HG03354 (cell line): ENCODE measurements at regions not wholly inside any gene's neighbourhood (a gene's known extent, or its start where the extent isn't known, plus 50 kb on each side); places are given as distances from the start of the nearest gene placed in this dataset.

ENCODE experiments used
- ATAC-seq: cut with Tn5 transposase; IDR thresholded peaks from one replicate; pipeline ENCODE4 v1.9.1; 2021; ENCODE audit warnings: mild to moderate bottlenecking; ENCODE audit not compliant: unreplicated experiment, poor library complexity, severe bottlenecking

DNA sequence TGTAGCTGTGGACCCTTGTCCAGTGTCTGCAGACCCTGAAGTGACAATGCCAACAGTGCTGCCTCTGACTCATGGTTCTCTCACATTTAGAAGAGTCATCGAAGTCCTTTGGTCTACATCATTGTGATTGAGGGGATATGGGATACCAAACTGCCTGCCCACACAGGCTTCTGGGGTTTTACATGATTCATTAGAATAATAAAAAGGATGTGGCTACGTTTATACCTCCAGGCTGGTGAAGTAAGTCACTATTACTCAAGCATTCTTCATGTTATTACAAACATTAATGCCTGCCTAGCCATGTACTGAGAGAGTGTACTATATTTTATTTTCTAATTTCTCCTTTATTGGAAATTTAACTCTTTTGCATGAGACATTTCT, 365.7 kb downstream of the SPATA31D1 start:
- no peak for ATAC-seq

DNA sequence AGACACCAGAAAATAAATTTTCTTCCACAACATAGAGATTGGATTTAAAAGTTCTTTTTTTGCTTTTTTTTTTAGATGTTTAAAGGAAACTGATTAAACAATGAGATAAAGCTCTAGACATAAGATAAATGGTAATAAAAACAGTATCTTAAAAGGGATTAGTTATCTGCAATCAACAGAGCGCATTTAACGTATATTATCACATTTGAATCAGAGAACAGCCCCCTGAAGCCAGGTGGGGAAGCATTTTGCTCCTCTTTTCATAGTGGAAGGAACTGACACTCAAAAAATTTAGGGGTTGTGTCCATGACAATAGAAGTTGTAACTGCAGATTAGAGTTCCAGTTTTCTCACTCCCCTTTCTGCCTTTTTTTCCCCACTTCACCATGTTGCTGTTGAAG, 367.6 kb downstream of the SPATA31D1 start:
- no peak for ATAC-seq

DNA sequence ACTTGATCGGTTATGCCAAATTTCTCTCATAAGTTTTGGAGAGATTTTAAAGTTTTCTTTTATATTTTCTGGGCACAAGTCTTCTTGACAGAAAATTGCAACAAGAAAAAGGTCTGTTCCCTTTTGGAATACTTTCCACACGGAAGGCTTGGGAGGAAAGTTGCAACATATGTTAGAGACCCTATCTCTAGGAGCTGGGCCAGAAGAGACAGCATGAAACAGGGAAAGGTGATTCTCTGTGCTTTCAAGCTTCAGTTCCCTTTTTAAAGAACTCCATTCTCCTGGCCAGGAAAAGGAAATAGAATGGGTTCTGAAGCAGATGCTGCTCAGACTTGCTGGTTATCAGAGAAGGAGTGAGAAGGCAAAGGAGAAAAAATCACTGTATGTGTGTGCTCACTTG, 368.3 kb downstream of the SPATA31D1 start:
- ATAC-seq = no peak

DNA sequence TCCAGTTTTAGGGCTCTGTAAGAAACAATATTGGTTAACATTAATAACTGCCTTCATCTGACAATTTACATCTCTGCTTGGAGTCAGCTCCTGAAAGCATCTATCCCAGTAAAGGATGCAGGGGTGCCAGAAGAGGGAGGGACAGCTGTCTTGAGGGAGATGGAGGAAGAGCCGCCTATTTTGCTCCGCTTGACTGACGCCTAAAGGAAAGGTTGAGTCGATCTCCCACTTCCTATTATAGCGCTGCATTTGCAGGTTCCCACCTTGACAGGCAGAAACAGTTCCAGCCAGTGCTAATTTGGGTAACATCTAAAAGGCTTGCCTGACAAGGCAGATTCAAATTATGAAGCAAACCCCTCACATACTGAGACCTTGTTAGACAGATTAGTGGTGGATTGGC, 374.6 kb downstream of the SPATA31D1 start:
- no peak for ATAC-seq

DNA sequence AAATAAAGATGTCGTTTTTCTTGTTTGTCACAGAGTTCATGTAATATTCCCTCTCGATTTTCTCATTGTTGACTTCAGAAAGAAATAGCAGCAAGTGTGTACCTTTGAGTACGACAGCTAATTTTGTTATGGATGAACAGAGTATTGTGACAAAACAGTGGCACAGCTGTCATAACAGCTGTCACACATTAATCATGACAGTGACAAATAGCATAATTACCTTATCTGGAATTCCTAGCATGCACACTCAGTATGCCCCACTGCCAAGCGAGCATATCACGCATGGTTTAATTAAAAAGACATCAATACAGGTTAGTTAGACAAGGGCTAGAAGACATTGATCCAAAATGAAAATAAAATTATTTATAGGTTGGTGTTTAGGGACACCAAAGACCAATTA, 375.1 kb downstream of the SPATA31D1 start:
- ATAC-seq = no peak

DNA sequence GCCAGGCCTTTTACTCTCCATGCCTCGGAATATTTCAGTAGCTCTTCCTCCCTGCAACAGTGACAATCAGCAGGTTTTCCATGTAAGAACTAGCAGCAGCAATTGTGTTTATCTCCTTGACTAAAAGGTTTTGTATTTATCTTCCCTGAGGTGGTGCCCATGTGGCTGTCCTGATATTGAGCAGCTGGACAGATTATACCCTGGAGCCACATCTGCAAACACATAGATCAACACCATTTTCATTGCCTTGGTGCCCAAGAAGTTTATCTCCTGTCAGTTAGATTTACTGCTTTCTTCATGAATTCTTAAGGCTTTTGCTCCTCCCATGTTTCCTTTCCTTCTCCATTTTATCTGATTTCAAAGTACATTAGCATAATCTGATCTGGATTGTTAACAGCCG, 378.4 kb downstream of the SPATA31D1 start:
- ATAC-seq = no peak

DNA sequence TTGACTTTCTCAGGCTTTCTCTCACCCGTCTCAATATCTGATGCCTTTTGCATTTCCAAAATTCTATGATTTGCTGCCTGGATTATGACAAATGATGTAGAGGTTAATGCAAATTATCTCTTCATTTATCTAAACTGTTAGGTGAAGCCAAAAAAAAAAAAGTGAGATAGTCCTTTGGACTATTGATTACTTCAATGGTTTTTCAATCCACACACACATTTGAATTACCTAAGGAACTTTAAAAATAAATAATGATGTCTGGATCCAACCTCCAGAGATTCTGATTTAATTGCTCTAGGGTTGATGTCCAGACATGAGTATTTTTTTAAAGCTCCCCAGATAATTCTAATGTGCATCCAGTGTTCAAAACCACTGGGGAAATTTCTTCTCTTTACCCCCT, 379.4 kb downstream of the SPATA31D1 start:
- no peak for ATAC-seq

DNA sequence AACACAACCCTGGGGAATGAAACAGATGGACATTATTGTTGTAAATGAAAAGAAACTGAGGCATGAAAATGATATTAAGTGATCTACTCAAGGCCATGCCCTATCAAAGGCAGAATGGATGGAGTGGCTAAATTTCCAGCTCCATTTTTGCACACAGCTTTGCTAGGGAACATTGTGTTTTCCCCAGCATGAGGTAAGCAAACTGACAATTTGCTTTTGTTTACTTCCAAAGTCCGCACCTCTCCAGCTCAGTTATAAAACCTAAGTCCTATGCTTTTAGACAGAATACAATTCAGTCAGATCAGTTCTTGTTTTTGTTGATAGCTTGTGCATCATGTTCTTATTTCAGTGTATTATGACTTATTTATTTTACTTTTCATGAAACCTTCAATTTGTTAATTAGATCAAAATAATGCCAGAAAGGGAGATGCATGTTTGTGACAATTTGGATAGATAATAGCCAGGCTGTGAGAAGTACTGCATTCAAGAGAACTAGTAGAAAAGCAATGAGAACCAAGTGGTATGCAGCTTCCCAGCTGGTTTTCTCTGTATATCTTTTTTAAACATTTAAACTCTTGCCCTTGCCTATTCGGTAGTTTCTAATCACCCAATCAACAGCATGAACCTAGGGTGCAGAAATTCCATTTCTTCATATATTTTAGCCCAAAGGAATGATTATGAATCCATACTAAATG, 380.8 kb downstream of the SPATA31D1 start:
- ATAC-seq = no peak

DNA sequence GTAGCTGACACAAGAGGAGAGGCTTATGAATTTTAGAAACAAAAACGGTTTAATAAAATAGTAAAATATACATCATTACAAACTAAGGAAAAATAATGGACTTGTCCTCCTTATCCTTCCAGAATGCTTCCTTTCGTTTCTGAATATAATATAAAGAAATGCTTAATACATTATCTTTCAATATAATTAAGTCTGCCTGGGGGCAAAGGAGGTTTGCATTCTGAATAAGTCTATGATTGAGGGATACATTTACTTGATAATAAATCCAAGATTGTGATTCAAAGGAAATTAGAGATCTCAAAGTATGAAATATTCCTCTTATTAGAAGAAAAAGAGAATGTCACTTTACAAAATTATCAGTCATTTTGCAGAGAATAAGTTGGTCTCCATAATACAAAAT, 386.5 kb downstream of the SPATA31D1 start:
- no peak for ATAC-seq

DNA sequence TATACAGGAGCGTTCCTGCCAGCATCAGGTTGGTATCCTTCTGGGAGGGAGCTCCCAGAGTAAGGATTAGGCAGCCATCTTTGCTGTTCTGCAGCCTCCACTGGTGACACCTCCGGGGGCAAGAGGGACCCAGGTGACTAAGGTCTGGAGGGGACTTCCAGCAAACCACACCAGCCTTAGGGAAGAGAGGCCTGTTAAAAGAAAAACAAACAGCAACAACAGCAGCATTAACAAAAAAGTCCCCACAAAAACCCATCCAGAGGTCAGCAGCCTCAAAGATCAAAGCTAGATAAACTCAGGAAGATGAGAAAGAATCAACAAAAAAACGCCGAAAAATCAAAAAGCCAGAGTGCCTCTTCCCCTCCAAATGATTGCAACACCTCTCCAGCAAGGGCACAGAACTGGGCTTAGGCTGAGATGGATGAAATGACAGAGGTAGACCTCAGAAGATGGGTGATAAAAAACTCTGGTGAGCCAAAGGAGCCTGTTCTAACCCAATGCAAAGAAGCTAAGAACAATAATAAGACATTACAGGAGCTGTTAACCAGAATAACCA, 388.2 kb downstream of the SPATA31D1 start:
- ATAC-seq = no peak

DNA sequence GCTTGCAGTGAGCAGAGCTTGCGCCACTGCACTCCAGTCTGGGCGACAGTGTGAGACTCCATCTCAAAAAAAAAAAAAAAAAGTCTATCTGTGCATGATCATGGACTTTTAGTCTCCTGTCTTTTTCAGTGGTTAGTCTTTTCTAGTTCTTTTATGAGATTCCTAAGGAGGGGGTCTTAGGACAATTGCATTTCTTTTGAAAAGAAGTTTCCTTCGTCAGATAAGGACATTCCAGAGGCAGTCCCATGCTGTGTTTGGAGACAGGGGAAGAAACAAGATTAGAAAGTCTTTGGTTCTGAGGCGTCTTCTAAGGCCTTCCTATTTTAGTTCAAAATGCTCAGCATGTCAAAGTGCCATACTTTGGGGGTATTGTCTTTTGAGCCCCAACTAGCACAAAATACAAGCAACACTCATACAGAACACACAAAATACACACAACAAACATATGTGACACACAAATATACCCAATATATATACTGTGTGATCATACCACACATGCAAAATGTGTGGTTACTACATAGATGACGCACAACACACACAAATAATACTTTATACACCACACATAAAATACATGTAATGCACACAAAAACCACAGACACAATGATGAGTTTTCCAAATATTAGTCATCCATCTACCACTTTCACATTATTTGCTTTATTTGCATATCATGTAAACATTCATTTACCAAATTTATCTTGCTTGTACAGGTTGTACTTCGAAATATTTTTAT, 394.5 kb downstream of the SPATA31D1 start:
- ATAC-seq = no peak

DNA sequence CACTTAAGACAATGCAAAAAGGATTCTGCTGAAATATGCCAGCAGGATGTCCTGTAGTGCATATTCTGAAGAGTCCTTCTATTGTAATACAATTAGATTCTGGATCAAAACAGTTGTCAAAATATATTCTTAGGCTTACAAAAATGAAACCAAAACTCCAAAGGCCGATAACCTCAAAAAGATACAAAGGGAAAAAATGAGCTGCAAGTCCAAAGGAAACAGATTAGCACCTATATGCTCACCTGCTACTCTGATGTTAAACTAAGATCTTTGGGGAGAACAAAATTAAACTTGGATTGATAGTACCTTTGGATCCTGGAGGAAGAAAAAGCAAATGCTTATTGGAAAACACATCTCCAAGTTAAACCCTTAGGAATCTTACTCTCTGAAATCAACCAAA, 397.1 kb downstream of the SPATA31D1 start:
- ATAC-seq = no peak

DNA sequence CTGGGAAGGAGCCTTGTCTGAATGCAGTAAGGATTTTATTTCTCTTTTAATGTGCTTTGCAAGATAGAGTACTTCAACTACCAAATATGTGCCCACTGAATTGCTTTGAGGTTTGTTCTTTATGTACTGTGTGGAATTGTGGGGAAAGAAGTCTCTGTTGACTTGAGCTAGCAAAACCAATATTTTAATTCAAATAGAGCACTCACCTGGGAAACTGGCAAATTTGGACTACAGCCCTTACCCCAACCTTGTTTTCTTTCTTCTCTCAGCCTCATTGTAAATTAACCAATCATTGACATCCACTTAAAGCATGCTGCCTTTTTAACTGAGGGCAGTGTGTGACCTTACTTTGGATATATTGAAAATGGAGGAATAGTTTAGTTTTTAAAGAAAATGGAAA, 409.0 kb downstream of the SPATA31D1 start:
- no peak for ATAC-seq

DNA sequence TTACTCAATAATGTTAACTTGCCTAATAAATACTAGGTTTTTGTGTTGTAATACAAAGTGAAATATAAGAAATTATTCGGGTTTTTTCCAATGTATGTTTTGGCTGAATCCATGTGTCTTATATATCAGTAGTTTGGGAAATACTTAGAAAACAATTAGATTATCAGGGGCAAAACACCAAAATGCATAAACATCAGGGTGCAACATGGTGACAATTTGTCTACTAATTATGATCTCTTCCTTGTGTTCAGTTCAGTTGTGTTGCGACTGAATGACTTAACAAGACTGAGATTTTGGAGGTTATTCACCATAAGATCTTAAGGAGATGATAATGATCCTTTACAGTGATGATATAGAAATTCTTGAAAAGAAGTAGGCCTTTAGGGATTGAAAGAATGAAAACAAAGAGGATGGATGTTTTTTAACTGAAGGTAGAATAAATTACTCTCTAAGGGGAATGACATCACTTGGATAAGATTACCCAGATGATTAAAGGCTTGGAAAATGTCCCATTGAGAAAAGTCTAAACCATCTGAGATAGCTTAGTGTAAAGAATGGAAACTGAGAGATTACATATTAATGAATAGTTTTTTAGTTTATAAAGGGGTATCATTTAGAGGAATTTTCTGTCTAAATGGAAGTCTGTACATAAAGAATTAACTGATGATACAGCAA, 415.8 kb downstream of the SPATA31D1 start:
- ATAC-seq = no peak

DNA sequence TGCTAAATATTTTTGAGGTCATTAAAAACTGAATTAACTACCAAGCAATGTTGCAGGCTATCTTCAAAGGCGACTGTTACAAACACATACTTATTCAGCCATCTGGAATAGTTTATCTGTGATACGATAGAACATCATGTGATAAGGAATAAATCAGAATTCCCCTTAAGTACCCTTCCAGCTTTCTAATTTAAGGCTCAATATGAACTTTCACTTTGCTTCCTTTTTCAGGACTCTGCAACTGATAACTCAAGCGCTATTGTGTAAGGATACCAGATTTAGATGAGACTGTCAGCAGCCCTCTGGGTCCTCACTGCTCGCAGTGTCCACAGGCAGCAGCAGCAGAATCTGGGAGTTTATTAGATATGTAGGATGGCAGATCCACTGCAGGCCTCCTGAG, 416.3 kb downstream of the SPATA31D1 start:
- ATAC-seq = no peak

DNA sequence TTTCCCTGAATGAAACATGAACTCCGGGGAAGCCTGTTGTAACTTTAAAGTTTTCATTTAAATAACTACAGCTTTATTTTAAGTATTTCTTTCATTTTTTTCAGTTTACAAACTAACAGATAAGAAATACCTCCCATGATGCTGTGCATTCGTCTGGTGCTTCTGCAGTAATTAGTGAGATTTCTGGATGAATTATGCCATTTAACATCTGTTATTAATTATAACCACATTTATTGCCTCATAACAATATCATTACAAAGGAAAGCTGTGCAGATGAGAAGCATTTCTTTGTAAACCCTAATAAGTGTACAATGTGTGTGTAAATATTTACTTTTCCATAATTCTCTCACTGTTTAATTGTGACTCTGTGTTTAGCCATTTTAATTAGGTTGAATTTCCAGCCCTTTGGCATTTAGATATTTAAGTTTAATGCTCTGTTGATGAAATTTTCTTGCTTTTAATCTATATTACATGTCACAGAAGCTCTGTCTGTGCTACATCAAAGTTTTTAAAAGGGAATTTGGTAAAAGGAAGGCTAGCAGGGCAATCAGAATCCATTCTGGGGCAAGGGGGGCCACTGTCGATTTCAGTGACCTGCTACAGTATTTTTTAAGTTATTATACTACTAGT, 418.0 kb downstream of the SPATA31D1 start:
- ATAC-seq = no peak

DNA sequence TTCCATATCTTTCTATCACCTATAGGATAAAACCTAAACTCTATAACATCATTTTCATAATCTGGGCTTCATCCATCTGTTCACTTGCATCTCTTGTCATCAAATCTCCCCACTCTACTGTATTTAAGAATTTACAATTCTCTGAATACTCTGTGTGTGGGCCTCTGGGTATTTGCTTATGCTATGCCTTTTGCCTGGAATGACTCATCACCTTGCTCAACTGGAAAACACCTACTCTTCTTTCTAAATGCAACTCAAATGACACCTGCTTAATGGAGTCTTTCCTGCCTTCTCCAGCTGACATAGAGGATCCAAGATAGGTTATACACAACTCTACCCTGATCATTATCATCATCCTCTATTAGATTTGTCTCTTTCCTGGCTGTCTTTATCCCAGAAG, 421.7 kb downstream of the SPATA31D1 start:
- ATAC-seq = peak; percentile 96

DNA sequence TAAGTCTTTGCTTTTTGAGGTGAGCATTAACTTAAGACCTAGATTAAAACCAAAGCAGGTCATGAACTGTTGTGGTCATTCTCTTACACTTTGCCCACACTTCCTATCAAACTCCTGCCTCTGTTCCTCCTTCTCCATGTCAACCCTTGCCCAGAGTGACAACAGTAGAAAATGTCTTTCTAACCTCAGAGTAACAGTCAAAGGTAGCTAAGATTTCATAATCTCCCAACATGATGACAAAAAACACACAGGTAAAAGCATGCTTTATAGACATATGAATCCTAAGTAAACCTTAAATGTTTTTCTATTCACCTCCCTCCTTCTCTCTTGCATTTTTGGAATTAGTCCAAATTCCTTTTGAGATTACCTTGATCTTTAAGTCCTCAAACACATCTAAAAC, 422.3 kb downstream of the SPATA31D1 start:
- peak; percentile 26 for ATAC-seq

DNA sequence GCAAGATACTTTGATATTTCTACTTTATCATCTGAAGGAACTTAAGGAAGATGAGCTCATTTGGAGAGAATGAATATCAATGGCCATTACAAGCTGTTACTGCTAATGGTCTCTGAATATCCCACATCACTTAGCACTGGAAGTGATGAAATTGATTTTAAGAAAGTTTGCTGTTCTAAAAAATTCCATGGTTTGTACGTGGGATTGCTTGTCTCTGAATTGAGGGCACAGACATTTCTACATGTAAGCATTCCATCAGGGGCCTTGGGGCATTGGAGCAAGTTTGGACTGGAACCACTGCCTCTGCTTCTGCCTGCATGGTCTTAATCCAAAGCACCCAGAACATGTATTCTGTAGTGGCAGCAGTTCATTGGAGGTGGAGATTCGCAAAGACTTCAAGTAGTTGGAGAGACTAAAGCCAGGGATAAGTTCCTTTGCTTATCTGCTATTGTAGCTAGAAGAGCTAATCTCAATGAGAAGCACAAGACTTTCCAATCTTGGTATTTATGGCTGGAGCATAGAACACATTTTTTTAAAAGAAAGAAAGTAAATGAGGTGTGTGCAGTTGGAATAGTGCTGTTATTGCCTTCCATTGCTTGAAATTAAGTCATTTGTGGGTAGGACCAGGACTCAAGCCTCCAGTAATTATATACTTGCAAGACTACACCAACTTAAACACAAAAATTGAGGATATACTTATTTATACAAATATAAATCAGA, 424.2 kb downstream of the SPATA31D1 start:
- no peak for ATAC-seq

DNA sequence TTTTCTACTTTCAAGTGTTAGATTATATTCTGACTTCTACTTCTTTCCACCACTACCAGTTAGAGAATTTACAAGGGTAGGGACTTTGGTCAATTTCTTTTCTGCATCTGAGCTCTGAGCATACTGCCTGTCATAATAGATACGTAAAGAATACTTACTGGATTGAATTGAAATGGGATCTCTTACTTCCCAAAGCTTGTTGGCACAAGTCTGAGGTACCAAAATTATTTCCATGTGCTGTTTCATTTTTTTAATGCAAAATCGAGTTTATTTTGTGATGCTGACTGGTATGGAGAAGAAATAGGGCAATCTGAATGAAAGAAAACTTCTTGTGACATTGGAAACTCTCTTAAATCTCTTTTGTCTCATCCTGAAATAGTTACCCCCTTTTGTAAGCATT, 428.9 kb downstream of the SPATA31D1 start:
- no peak for ATAC-seq
